Hindlimb muscle (tissue), 1 donor: ENCODE measurements at regions not wholly inside any gene's neighbourhood (a gene's known extent, or its start where the extent isn't known, plus 50 kb on each side); places are given as distances from the start of the nearest gene placed in this dataset.
"Not testable (repeated sequence)": the region's sequence is repeated elsewhere in the genome, so short reads cannot be mapped to it uniquely, and the experiment has no call there.

Experiments
- DNase-seq: peaks from one replicate; pipeline ENCODE4 v3.0.0-alpha.2; 2013

DNA sequence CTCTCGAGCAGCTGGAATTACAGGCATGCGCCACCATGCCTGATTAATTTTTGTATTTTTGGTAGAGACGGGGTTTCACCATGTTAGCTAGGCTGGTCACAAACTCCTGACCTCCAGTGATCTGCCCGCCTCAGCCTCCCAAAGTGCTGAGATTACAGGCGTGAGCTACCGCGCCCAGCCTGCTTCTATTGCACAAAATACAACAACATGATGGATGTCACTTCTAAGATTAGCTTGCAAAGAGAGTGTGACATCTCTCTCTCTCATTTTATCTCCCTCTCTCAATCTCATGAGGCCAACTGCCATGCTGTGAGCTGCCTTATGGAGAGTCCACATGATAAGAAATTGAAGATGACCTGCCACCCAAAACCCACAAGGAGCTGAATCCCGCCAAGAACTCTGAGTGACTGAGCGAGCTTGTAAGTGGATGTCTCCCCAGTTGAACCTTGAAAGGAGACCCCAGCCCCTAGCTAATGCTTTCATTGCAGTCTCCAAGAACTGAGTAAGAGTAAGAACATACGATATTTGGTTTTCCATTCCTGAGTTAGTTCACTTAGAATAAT lies 458.5 kb downstream of the RBFOX1 start:
- DNase-seq: no peak

DNA sequence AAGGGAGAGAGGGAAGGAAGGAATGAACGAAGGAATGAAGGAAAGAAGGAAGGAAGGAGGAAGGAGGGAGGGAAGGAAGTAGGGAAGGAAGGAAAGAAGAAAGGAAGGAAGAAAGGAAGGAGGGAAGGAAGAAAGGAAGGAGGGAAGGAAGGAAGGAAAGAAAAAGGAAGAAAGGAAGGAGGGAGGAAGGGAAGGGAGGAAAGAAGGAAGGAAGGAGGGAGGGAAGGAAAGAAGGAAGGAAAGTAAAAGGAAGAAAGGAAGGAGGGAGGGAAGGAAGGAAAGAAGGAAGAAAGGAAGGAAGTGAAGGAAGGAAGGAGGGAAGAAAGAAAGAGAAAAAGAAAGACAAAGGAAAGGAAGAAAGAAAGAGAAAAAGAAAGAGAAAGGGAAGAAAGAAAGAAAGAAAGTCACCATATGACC lies 442.4 kb downstream of the RBFOX1 start:
- no peak for DNase-seq

DNA sequence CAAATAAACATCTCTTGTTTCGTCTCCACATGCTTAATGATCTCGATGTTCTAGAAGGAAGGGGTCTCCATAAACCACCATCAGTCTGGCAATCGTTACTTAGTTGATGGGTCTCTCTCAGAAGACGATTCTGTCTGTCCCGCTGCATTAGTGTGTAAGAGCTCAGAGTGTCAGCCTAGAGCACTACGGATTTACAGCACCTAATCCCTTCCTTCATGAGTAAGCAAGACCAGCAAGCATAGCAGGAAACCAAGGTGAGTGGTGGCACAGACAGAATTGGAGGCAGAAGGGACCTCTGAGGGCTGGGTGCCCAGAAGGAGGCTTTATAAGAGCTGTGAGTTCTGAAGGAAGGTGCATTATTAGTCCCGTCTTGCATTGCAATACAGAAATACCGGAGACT lies 440.1 kb downstream of the RBFOX1 start:
- no peak for DNase-seq

DNA sequence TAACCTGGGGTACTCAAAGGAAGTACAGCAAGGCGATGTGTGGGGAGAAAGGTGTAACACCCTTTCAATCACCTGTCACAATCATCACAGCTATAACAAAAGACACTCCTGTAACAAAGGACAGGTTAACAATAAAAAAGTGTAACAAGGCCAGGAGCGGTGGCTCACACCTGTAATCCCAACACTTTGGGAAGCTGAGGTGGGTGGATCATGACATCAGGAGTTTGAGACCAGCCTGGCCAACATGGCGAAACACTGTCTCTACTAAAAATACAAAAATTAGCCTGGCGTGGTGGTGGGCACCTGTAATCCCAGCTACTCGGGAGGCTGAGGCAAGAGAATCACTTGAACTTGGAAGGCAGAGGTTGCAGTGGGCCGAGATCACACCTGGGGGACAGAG lies 436.4 kb downstream of the RBFOX1 start:
- not testable (repeated sequence) for DNase-seq

DNA sequence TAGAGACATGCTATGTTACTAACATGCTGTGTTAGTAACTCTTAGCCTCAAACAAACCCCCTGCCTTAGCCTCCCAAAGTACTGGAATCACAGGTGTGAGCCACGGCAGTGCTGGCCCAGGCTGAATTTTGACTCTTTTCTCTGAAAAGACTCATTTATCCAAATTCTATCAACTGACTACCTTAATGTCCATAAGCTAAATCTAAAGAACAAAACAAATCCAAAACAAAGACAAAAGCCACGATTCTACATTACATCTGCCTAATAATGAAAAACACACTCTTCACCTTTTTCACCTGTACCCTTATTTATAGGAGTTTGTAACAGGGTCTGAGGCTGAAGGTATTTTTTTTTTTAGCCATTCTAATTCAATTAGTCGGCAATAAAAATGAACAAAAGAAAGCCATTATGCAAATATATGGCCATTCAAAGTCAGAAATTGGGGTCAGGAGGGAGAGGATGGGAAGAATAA lies 432.5 kb downstream of the RBFOX1 start:
- DNase-seq: no peak

DNA sequence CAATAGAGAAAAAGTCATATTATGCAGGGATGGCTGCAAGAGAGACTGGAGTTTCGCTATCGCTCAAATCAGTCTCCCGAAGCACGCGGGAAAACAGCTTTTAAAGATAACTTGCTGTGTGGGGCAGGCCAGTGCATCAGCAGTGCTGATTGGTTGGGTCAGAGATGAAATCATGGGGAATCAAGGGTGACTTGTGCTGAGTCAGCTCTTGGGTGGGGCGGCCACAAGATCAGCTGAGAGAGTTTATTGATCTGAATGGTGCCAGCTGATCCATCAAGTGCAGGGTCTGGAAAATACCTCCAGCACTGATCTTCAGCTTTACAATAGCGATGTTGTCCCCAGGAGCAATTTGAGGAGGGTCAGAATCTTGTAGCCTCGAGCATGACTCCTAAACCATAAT lies 430.5 kb downstream of the RBFOX1 start:
- no peak for DNase-seq
